ENCODE measurements at regions not wholly inside any gene's neighbourhood (a gene's known extent, or its start where the extent isn't known, plus 50 kb on each side); places are given as distances from the start of the nearest gene placed in this dataset.

DNA sequence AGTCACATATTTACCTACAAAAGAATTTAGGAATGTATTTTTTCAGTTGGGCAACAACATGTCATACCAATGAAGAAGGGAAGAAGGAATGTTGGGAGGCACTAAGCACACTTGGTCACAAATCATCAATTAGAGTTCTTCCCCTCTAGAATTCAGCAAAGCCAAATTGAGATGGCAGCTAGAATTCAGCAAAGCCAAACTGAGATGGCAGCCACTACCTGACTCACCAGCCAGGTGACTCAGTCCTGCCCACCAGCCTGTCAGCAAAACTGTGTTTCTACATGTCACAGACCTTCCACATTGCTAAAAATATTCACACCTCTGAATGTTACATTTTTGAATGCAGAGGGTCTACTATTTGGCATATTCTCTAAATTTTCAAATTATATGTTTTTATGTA is 63.2 kb upstream of the NOCT start:
- DNase-seq (ENCODE audit: extremely low spot score, unreplicated experiment) = no peak
- H3K27ac Mint-ChIP-seq = no peak overlapping the region
- no peaks in the 10 kb centered on the region for H3K9me3 Mint-ChIP-seq
- H3K4me1 Mint-ChIP-seq (ENCODE audit: unreplicated experiment) = peaks cover 17% of the 10 kb centered on the region
- no peaks in the 10 kb centered on the region for H3K36me3 Mint-ChIP-seq
- no peaks in the 10 kb centered on the region for H3K27me3 Mint-ChIP-seq
- no peak overlapping the region for H3K4me3 Mint-ChIP-seq
- TF ChIP-seq CTCF (conservative IDR thresholded peaks at IDR 0.05) = no peak

- no peak for DNase-seq (ENCODE audit: extremely low spot score, unreplicated experiment)
- Mint-ChIP-seq H3K27ac (no peak overlapping the region), H3K9me3 (no peaks in the 10 kb centered on the region), H3K27me3 (no peaks in the 10 kb centered on the region), H3K36me3 (no peaks in the 10 kb centered on the region), H3K4me1 (ENCODE audit: unreplicated experiment) (peaks cover 17% of the 10 kb centered on the region), H3K4me3 (no peak overlapping the region)
- TF ChIP-seq CTCF (conservative IDR thresholded peaks at IDR 0.05) = no peak
Observed at GRCh38 chr4:138951764-138952163, 63.8 kb upstream of the NOCT start.

DNA sequence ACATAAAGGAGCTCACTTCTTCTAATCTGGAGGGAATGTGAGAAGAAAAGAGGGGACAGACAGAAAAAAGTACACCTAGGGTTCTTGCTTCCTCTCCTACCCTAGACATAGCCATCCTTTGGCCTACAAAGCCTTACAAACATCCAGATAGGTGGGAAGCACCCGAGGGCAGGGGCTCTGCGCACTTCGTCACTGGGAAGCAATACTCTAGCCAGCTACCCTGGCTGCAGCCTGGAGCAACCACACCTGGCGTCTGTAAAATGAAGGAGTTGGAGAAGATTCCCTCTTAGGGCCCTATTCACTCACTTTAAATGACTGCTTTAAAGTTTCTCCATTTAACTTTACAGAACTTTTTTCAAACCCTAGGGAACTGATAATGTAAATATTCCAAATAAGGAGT is 65.7 kb upstream of the NOCT start:
- no peak overlapping the region for H3K27ac Mint-ChIP-seq
- H3K9me3 Mint-ChIP-seq = peaks cover 2% of the 10 kb centered on the region
- no peak overlapping the region for H3K4me3 Mint-ChIP-seq
- TF ChIP-seq CTCF (conservative IDR thresholded peaks at IDR 0.05) = no peak
- no peak for DNase-seq (ENCODE audit: extremely low spot score, unreplicated experiment)
- peaks cover 17% of the 10 kb centered on the region for H3K4me1 Mint-ChIP-seq (ENCODE audit: unreplicated experiment)
- H3K36me3 Mint-ChIP-seq = no peaks in the 10 kb centered on the region
- H3K27me3 Mint-ChIP-seq = no peaks in the 10 kb centered on the region

GRCh38 chr4:138948918-138949317 is 66.7 kb upstream of the NOCT start:
- TF ChIP-seq CTCF (conservative IDR thresholded peaks at IDR 0.05) = no peak
- peaks cover 9% of the 10 kb centered on the region for H3K4me1 Mint-ChIP-seq (ENCODE audit: unreplicated experiment)
- no peak for DNase-seq (ENCODE audit: extremely low spot score, unreplicated experiment)
- peak overlapping the region; percentile 23 for H3K4me3 Mint-ChIP-seq
- H3K27me3 Mint-ChIP-seq = no peaks in the 10 kb centered on the region
- H3K27ac Mint-ChIP-seq = peak overlapping the region; percentile 78
- no peaks in the 10 kb centered on the region for H3K36me3 Mint-ChIP-seq
- peaks cover 6% of the 10 kb centered on the region for H3K9me3 Mint-ChIP-seq

- no peak for DNase-seq (ENCODE audit: extremely low spot score, unreplicated experiment)
- peaks cover 10% of the 10 kb centered on the region for H3K9me3 Mint-ChIP-seq
- peak overlapping the region; percentile 54 for H3K27ac Mint-ChIP-seq
- H3K4me1 Mint-ChIP-seq (ENCODE audit: unreplicated experiment) = peaks cover 7% of the 10 kb centered on the region
- no peak overlapping the region for H3K4me3 Mint-ChIP-seq
- no peaks in the 10 kb centered on the region for H3K36me3 Mint-ChIP-seq
- TF ChIP-seq CTCF (conservative IDR thresholded peaks at IDR 0.05) = no peak
- H3K27me3 Mint-ChIP-seq = no peaks in the 10 kb centered on the region
Observed at GRCh38 chr4:138946306-138946705, 69.3 kb upstream of the NOCT start.

- H3K4me1 Mint-ChIP-seq (ENCODE audit: unreplicated experiment) = peaks cover 7% of the 10 kb centered on the region
- no peak overlapping the region for H3K4me3 Mint-ChIP-seq
Observed at GRCh38 chr4:138945840-138946239, 69.7 kb upstream of the NOCT start.

More at GRCh38 chr4:138945840-138946239, 69.7 kb upstream of the NOCT start:
- TF ChIP-seq CTCF (conservative IDR thresholded peaks at IDR 0.05) = no peak
- peaks cover 10% of the 10 kb centered on the region for H3K9me3 Mint-ChIP-seq
- H3K27me3 Mint-ChIP-seq = no peaks in the 10 kb centered on the region
- peak overlapping the region; percentile 54 for H3K27ac Mint-ChIP-seq
- H3K36me3 Mint-ChIP-seq = no peaks in the 10 kb centered on the region
- no peak for DNase-seq (ENCODE audit: extremely low spot score, unreplicated experiment)

All from type B pancreatic cell (in vitro differentiated cells).